NCI-H2081 treated with DMSO at 0.1 percent for 48 hours (cell line): ENCODE measurements at regions not wholly inside any gene's neighbourhood (a gene's known extent, or its start where the extent isn't known, plus 50 kb on each side); places are given as distances from the start of the nearest gene placed in this dataset.
"Not testable (repeated sequence)": the region's sequence is repeated elsewhere in the genome, so short reads cannot be mapped to it uniquely, and the experiment has no call there.

ENCODE experiments used
- DNase-seq: peaks from one replicate; lab custom pipeline; 2025; lab: John Stamatoyannopoulos, UW

- no peak for DNase-seq
These were observed 180.7 kb upstream of the PRSS1 start for GRCh38 chr7:142568435-142569097.

DNA sequence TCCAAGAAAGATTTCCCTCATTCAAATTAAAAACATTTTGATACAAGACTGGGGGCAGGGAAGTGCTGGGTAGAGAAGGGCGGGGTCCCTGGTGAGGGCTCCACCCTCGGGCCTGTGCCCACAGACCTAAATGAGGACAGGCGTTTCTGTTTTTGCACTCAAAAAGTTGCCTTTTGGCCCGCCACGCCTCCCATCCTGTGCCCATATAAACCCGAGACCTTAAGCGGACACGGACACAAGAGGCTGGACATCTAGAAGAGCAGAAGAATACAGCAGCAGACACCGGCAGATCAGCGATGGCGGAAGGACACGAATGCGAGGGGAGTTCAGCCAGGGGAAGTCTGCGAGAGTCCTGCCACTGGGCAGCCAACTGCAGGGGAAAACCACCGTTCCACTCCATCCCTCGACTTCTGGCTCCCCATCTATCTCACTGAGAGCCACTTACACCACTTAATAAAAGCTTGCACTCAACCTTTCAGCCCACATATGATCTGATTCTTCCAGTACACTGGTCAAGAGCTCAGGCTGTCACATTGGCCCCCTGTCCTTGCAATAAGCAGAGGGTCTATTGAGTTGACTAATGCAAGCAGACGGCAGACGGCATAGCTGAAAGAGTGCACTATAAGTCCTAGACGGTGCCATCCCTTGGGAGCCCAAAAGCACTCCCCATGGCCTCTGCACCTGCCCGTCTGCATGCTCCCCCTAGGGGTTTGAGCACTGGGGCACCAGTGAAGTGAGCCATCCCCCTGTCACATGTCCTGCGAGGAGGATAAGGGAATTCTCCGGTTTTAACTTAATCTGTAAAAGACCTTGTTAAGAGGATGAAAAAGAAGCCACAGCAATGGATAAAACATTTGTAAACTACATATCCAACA is 181.8 kb upstream of the PRSS1 start:
- no peak for DNase-seq

DNA sequence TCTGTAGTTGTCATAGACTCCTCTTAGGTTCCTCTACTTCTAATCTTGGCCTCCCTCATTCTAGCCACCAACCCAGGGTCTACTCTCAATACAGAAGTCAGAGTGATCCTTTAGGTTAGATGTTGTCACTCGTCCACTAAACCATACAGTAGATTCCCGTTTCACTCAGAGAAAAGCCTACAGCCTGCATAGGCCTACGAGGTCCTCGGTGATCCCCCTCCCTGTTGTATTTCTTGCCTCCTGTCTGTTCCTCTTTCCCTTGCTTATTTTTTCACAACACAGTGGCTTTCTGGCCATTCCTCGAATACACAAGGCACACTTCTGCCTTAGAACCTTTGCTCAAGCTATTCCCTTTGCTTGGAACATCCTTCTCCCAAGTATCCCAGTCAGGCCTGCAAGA is 183.0 kb upstream of the PRSS1 start:
- DNase-seq, result no peak

- DNase-seq, result not testable (repeated sequence)
These were observed 185.1 kb upstream of the PRSS1 start for GRCh38 chr7:142564125-142564524.

GRCh38 chr7:142563470-142563869 is 185.8 kb upstream of the PRSS1 start:
- DNase-seq, result no peak

GRCh38 chr7:142562688-142563087 is 186.6 kb upstream of the PRSS1 start:
- DNase-seq, result no peak

GRCh38 chr7:142561396-142561795 is 187.9 kb upstream of the PRSS1 start:
- not testable (repeated sequence) for DNase-seq

DNA sequence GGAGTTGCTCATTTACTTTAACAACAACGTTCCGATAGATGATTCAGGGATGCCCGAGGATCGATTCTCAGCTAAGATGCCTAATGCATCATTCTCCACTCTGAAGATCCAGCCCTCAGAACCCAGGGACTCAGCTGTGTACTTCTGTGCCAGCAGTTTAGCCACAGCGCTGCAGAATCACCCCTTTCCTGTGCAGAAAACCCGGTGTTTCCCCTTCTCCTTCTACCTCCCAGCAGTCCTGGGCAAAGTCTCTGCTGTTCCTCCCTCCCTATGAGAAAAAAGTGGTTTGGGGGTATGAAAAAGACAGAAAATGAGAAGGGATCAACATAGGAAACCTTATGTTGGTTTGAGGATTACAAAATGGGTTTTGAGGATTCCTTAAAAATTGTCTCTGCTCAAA is 188.5 kb upstream of the PRSS1 start:
- not testable (repeated sequence) for DNase-seq

GRCh38 chr7:142560166-142560565 is 189.1 kb upstream of the PRSS1 start:
- no peak for DNase-seq

DNA sequence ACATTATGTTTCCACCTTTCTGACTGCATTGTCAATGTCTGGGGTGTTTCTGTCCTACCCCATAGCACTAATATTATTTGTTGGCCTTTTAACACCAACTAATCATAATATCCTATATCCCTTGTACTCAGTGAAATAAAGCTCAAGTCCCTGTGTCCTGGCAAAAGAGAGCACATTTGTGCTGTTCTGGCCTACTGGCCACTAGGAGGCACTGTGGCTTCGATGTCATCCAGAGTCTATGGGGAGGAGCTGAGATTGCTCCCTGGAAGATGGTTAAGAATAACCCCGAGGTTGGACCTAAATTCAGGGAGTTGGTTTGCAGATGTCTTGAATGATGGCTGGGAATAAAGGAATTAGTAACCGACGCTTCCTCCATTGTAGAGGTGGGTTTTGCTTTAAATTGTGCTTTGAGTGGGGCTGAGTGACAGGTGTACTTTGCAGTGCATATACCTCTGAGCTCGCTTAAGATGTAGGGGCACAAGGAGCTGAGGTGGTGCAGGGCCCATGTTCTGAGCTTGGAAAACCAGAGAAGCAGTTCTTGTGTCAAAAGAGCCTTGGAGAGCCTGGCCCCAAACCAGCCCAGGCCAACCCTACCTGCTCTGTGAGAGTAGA is 191.2 kb upstream of the PRSS1 start:
- DNase-seq, result no peak

GRCh38 chr7:142556740-142557139 is 192.5 kb upstream of the PRSS1 start:
- no peak for DNase-seq

GRCh38 chr7:142554560-142555532 is 194.4 kb upstream of the PRSS1 start:
- DNase-seq, result no peak

- DNase-seq, result no peak
These were observed 196.1 kb upstream of the PRSS1 start for GRCh38 chr7:142553216-142553615.

DNA sequence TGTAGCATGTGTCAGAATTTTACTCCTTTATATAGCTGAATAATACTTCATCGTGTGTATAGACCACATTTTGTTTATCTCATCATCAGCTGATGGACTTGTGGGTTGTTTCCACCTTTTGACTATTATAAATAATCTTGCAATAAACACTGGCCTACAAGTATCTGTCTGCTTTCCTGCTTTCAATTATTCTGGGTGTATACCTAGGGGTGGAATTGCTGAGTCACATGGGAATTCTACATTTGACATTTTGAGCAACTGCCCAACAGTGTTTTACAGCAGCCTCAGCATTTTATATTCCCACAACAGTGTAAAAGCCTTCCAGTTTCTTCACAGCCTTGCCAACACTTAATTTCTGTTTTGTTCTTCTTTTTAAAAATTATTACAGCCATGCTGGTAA is 200.3 kb upstream of the PRSS1 start:
- no peak for DNase-seq

DNA sequence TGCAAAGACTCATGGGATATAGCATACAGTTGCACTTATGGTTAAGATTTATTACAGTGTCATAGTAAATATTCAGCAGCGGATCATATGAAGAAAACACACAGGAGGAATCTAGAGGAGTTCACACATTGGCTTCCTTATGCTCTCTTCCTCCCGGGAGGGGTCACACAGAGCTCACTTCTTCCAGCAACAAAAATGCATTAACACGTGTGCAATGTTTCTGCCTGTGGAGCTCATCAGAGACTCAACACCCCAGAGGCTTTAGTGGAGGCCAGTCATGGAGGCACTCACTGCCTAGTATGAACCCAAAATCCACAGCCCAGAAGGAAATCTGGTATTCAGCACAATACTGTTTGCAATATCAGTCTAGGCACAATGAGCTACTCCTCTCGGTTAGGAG is 202.8 kb upstream of the PRSS1 start:
- DNase-seq, result no peak

- DNase-seq, result no peak
These were observed 206.3 kb upstream of the PRSS1 start for GRCh38 chr7:142542942-142543341.

- DNase-seq, result no peak
These were observed 207.2 kb upstream of the PRSS1 start for GRCh38 chr7:142542105-142542504.

DNA sequence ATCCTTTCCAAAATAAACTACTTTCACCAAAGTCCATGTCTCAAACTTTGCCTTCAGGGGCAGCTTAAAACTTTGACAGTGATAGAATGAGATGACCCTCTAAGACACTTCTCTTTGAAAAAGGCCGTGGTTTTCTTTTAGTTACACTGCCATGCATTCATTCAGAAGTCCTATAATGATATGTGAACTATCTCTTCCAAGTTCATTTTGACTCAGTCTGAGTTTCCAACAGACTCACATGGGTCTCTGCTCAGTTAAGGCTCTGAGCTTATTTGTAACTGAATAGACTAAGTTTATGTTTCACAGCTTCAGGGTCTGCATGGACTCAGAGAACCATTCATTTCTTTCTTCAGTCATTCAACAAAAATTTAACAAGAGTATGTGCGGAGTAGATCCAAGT is 208.9 kb upstream of the PRSS1 start:
- no peak for DNase-seq

- no peak for DNase-seq
These were observed 209.4 kb upstream of the PRSS1 start for GRCh38 chr7:142539901-142540300.

- no peak for DNase-seq
These were observed 211.5 kb upstream of the PRSS1 start for GRCh38 chr7:142537760-142538159.

- DNase-seq, result peak; percentile 16
These were observed 214.0 kb upstream of the PRSS1 start for GRCh38 chr7:142535123-142535779.
